Neural cell (in vitro differentiated cells): ENCODE measurements at regions not wholly inside any gene's neighbourhood (a gene's known extent, or its start where the extent isn't known, plus 50 kb on each side); places are given as distances from the start of the nearest gene placed in this dataset.

Experiments
- H2AFZ ChIP-seq: fragments of 200-600, 300-800 bp; sonication (generic), shearing (Covaris generic); 2 replicates; pipeline ENCODE4 v1.6.0; 2014; ENCODE audit warnings: low read depth, mild to moderate bottlenecking, antibody characterized with exemption, low read length, moderate library complexity
- H3F3A ChIP-seq: fragments of 200-600 bp; shearing (Covaris generic); 2 replicates; pipeline ENCODE4 v1.6.1; 2016; ENCODE audit warnings: mild to moderate bottlenecking, moderate library complexity, mixed read lengths, antibody characterized with exemption, low read length; ENCODE audit not compliant: insufficient read depth, poor library complexity, severe bottlenecking
- H3K27ac ChIP-seq: fragments of 200-600, 300-800 bp; sonication (generic), shearing (Covaris generic); 2 replicates; pipeline ENCODE4 v1.5.1; 2014; ENCODE audit warnings: mild to moderate bottlenecking, low read length, moderate library complexity
- H3K27me3 ChIP-seq: fragments of 300-800, 200-600 bp; sonication (generic), shearing (Covaris generic); 2 replicates; pipeline ENCODE4 v1.6.0; 2014; ENCODE audit warnings: mild to moderate bottlenecking, low read depth, low read length, moderate library complexity; ENCODE audit not compliant: insufficient read depth
- H3K36me3 ChIP-seq: fragments of 300-800, 200-600 bp; sonication (generic), shearing (Covaris generic); 2 replicates; pipeline ENCODE4 v1.5.1; 2014; ENCODE audit warnings: mild to moderate bottlenecking, antibody characterized with exemption, low read length, moderate library complexity; ENCODE audit not compliant: insufficient read depth
- H3K4me2 ChIP-seq: fragments of 300-800, 200-600 bp; sonication (generic), shearing (Covaris generic); 2 replicates; pipeline ENCODE4 v1.6.0; 2014; ENCODE audit warnings: mild to moderate bottlenecking, low read length
- H3K4me3 ChIP-seq: fragments of 300-800, 200-600 bp; sonication (generic), shearing (Covaris generic); 2 replicates; pipeline ENCODE4 v1.5.1; 2014; ENCODE audit warnings: mild to moderate bottlenecking, low read length, moderate library complexity
- H3K79me2 ChIP-seq: fragments of 200-600 bp; shearing (Covaris generic); replicated peaks from 2 replicates; pipeline ENCODE4 v1.6.0; 2014; ENCODE audit warnings: mild to moderate bottlenecking, low read length, moderate library complexity; ENCODE audit not compliant: insufficient read depth
- H3K9ac ChIP-seq: fragments of 300-800, 200-600 bp; sonication (generic), shearing (Covaris generic); 2 replicates; pipeline ENCODE4 v1.6.1; 2016; ENCODE audit warnings: mild to moderate bottlenecking, low read length, mixed read lengths
- H3K9me2 ChIP-seq: fragments of 200-600 bp; shearing (Covaris generic); 2 replicates; pipeline ENCODE4 v1.6.1; 2016; ENCODE audit warnings: mild to moderate bottlenecking, low read length, mixed read lengths; ENCODE audit not compliant: insufficient read depth
- H3K9me3 ChIP-seq: fragments of 200-600, 300-800 bp; sonication (generic), shearing (Covaris generic); 2 replicates; pipeline ENCODE4 v1.6.1; 2016; ENCODE audit warnings: mild to moderate bottlenecking, mixed run types, low read length, moderate library complexity, mixed read lengths
- H4K20me1 ChIP-seq: fragments of 200-600 bp; shearing (Covaris generic); 2 replicates; pipeline ENCODE4 v1.6.1; 2016; ENCODE audit warnings: mild to moderate bottlenecking, mixed run types; ENCODE audit not compliant: insufficient read depth
- CTCF ChIP-seq: fragments of 450-650 bp; IDR thresholded peaks from 2 replicates; pipeline ENCODE4 v1.5.1; 2014; ENCODE audit warnings: antibody characterized with exemption, mild to moderate bottlenecking, moderate library complexity; ENCODE audit not compliant: poor library complexity, severe bottlenecking
- EP300 ChIP-seq: fragments of 450-650 bp; conservative IDR thresholded peaks from 2 replicates; pipeline ENCODE4 v1.6.1; 2014; ENCODE audit warnings: antibody characterized with exemption, mild to moderate bottlenecking, moderate library complexity; ENCODE audit not compliant: poor library complexity, severe bottlenecking
- EZH2 ChIP-seq: fragments of 200-600, 300-800 bp; shearing (Covaris generic), sonication (generic); IDR thresholded peaks from 2 replicates; pipeline ENCODE4 v1.6.1; 2014; ENCODE audit warnings: antibody characterized with exemption, low read length, borderline replicate concordance, mild to moderate bottlenecking; ENCODE audit not compliant: insufficient read depth, poor library complexity, severe bottlenecking
- MXI1 ChIP-seq: fragments of 450-650 bp; conservative IDR thresholded peaks from 2 replicates; pipeline ENCODE4 v1.6.1; 2014; ENCODE audit warnings: antibody characterized with exemption, mild to moderate bottlenecking; ENCODE audit not compliant: poor library complexity, severe bottlenecking
- POLR2AphosphoS5 ChIP-seq: IDR thresholded peaks from 2 replicates; pipeline ENCODE4 v1.6.1; 2012
- RAD21 ChIP-seq: fragments of 450-650 bp; conservative IDR thresholded peaks from 2 replicates; pipeline ENCODE4 v1.6.1; 2014; ENCODE audit warnings: antibody characterized with exemption, mild to moderate bottlenecking, moderate library complexity
- REST ChIP-seq: IDR thresholded peaks from 2 replicates; pipeline ENCODE4 v1.6.1; 2012; ENCODE audit warnings: borderline replicate concordance
- SMC3 ChIP-seq: fragments of 450-650 bp; conservative IDR thresholded peaks from 2 replicates; pipeline ENCODE4 v1.6.1; 2014; ENCODE audit warnings: antibody characterized with exemption, mild to moderate bottlenecking, moderate library complexity; ENCODE audit not compliant: poor library complexity
- TAF1 ChIP-seq: IDR thresholded peaks from 2 replicates; pipeline ENCODE4 v1.6.1; 2012; ENCODE audit warnings: low read depth

GRCh38 chrX:87327267-87327666, 190.3 kb upstream of the KLHL4 start:
- Histone ChIP-seq H3K4me2 (no peak overlapping the region), H3K27me3 (no peaks in the 10 kb centered on the region), H3K79me2 (no peaks in the 10 kb centered on the region), H3K9me3 (no peaks in the 10 kb centered on the region), H2AFZ (no peak overlapping the region), H3K27ac (no peak overlapping the region), H3K36me3 (no peaks in the 10 kb centered on the region), H3K9ac (no peak overlapping the region), H3K9me2 (no peaks in the 10 kb centered on the region), H3F3A (no peaks in the 10 kb centered on the region), H3K4me3 (no peak overlapping the region), H4K20me1 (no peaks in the 10 kb centered on the region)
- TF ChIP-seq SMC3 (no peak), RAD21 (no peak), CTCF (no peak), POLR2AphosphoS5 (no peak), MXI1 (no peak), TAF1 (no peak), EZH2 (no peak), EP300 (no peak), REST (no peak)

- Histone ChIP-seq H3K4me2 (no peak overlapping the region), H3K4me3 (no peak overlapping the region), H3K79me2 (no peaks in the 10 kb centered on the region), H3K27ac (no peak overlapping the region), H3K36me3 (no peaks in the 10 kb centered on the region), H4K20me1 (no peaks in the 10 kb centered on the region), H3K9ac (no peak overlapping the region), H3K27me3 (no peaks in the 10 kb centered on the region), H2AFZ (no peak overlapping the region), H3F3A (no peaks in the 10 kb centered on the region), H3K9me2 (no peaks in the 10 kb centered on the region), H3K9me3 (no peaks in the 10 kb centered on the region)
- no peak for TF ChIP-seq RAD21
- no peak for TF ChIP-seq EP300
- no peak for TF ChIP-seq EZH2
- TF ChIP-seq MXI1: no peak
- no peak for TF ChIP-seq POLR2AphosphoS5
- TF ChIP-seq TAF1: no peak
- no peak for TF ChIP-seq SMC3
- no peak for TF ChIP-seq REST
These were observed 180.3 kb upstream of the KLHL4 start for GRCh38 chrX:87337267-87337666.
